ENCODE measurements at regions not wholly inside any gene's neighbourhood (a gene's known extent, or its start where the extent isn't known, plus 50 kb on each side); places are given as distances from the start of the nearest gene placed in this dataset.

GRCh38 chr16:86089991-86090390 lies 191.0 kb downstream of the IRF8 start:
- no peak overlapping the region for H3K4me3 ChIP-seq (ENCODE audit: low read depth, low read length)
- no peak for TF ChIP-seq CTCF (IDR thresholded peaks at IDR 0.05; ENCODE audit: insufficient read depth, low read depth, low read length)
- DNase-seq (ENCODE audit: low read depth), result no peak

- no peak for DNase-seq (ENCODE audit: low read depth)
- no peak overlapping the region for H3K4me3 ChIP-seq (ENCODE audit: low read depth, low read length)
- no peak for TF ChIP-seq CTCF (IDR thresholded peaks at IDR 0.05; ENCODE audit: insufficient read depth, low read depth, low read length)
Observed at GRCh38 chr16:86090461-86091170, 191.7 kb downstream of the IRF8 start.

- TF ChIP-seq CTCF (IDR thresholded peaks at IDR 0.05; ENCODE audit: insufficient read depth, low read depth, low read length), result no peak
- no peak overlapping the region for H3K4me3 ChIP-seq (ENCODE audit: low read depth, low read length)
Observed at GRCh38 chr16:86091976-86092375, 193.0 kb downstream of the IRF8 start.

GRCh38 chr16:86092586-86093480 lies 193.9 kb downstream of the IRF8 start:
- no peak overlapping the region for H3K4me3 ChIP-seq (ENCODE audit: low read depth, low read length)
- DNase-seq (ENCODE audit: low read depth), result no peak
- TF ChIP-seq CTCF (IDR thresholded peaks at IDR 0.05; ENCODE audit: insufficient read depth, low read depth, low read length), result no peak

More at GRCh38 chr16:86091976-86092375, 193.0 kb downstream of the IRF8 start:
- no peak for DNase-seq (ENCODE audit: low read depth)

- no peak overlapping the region for H3K4me3 ChIP-seq (ENCODE audit: low read depth, low read length)
- TF ChIP-seq CTCF (IDR thresholded peaks at IDR 0.05; ENCODE audit: insufficient read depth, low read depth, low read length), result peak; percentile 25
- no peak for DNase-seq (ENCODE audit: low read depth)
Observed at GRCh38 chr16:86093801-86094750, 195.1 kb downstream of the IRF8 start.

- TF ChIP-seq CTCF (IDR thresholded peaks at IDR 0.05; ENCODE audit: insufficient read depth, low read depth, low read length), result no peak
- no peak for DNase-seq (ENCODE audit: low read depth)
- H3K4me3 ChIP-seq (ENCODE audit: low read depth, low read length), result no peak overlapping the region
Observed at GRCh38 chr16:86095131-86095752, 196.3 kb downstream of the IRF8 start.

Measured in fibroblast of villous mesenchyme (primary cell).